HFF-Myc (cell line): ENCODE measurements at regions not wholly inside any gene's neighbourhood (a gene's known extent, or its start where the extent isn't known, plus 50 kb on each side); places are given as distances from the start of the nearest gene placed in this dataset.

ENCODE experiments used
- DNase-seq: peaks from one replicate; pipeline ENCODE4 v3.0.0-alpha.2; 2011; ENCODE audit warnings: low read depth; ENCODE audit errors: extremely low read depth
- H3K4me3 ChIP-seq: replicated peaks from 2 replicates; pipeline ENCODE4 v1.5.1; 2011; ENCODE audit warnings: low read depth, mild to moderate bottlenecking, control low read depth, low read length
- CTCF ChIP-seq: IDR thresholded peaks from 2 replicates; pipeline ENCODE4 v1.5.1; 2012; ENCODE audit warnings: mild to moderate bottlenecking, low read depth, low read length, control low read depth; ENCODE audit errors: missing control alignments

GRCh38 chr5:72760259-72760658 is 56.2 kb upstream of the TNPO1 start:
- no peak for TF ChIP-seq CTCF
- no peak overlapping the region for H3K4me3 ChIP-seq
- DNase-seq = no peak

- TF ChIP-seq CTCF = no peak
- no peak overlapping the region for H3K4me3 ChIP-seq
- DNase-seq = no peak
Observed at GRCh38 chr5:72752909-72753308, 63.6 kb upstream of the TNPO1 start.

GRCh38 chr5:72749362-72749997 is 67.0 kb upstream of the TNPO1 start:
- DNase-seq = no peak

GRCh38 chr5:72747826-72748225 is 68.6 kb upstream of the TNPO1 start:
- TF ChIP-seq CTCF = no peak
- DNase-seq = no peak

More at GRCh38 chr5:72749362-72749997, 67.0 kb upstream of the TNPO1 start:
- no peak overlapping the region for H3K4me3 ChIP-seq
- TF ChIP-seq CTCF = no peak

GRCh38 chr5:72746736-72747135 is 69.7 kb upstream of the TNPO1 start:
- no peak overlapping the region for H3K4me3 ChIP-seq
- no peak for TF ChIP-seq CTCF
- DNase-seq = no peak

More at GRCh38 chr5:72747826-72748225, 68.6 kb upstream of the TNPO1 start:
- H3K4me3 ChIP-seq = no peak overlapping the region

GRCh38 chr5:72744136-72744535 is 72.3 kb upstream of the TNPO1 start:
- TF ChIP-seq CTCF = no peak
- H3K4me3 ChIP-seq = no peak overlapping the region
- no peak for DNase-seq

- no peak for DNase-seq
- TF ChIP-seq CTCF = no peak
Observed at GRCh38 chr5:72741805-72742204, 74.7 kb upstream of the TNPO1 start.

More at GRCh38 chr5:72741805-72742204, 74.7 kb upstream of the TNPO1 start:
- H3K4me3 ChIP-seq = no peak overlapping the region
